Spinal cord (tissue), 9 donors: ENCODE measurements at regions not wholly inside any gene's neighbourhood (a gene's known extent, or its start where the extent isn't known, plus 50 kb on each side); places are given as distances from the start of the nearest gene placed in this dataset.

Experiments used
- DNase-seq, 6 donors: peaks; one replicate each; pipeline versions ENCODE4 v3.0.0 to v3.0.0-alpha.2; 2013 to 2015; ENCODE audit warnings: low spot score in 6 of 6, low read depth in 4 of 6
- H3K27ac ChIP-seq: one replicate; pipeline ENCODE4 v1.5.1; 2013; ENCODE audit warnings: low read depth, low read length, control low read depth
- H3K27me3 ChIP-seq: one replicate; pipeline ENCODE4 v1.6.1; 2013; ENCODE audit warnings: low read length; ENCODE audit not compliant: control insufficient read depth, insufficient read depth
- H3K36me3 ChIP-seq: one replicate; pipeline ENCODE4 v1.6.1; 2013; ENCODE audit warnings: low read length; ENCODE audit not compliant: control insufficient read depth, insufficient read depth
- H3K4me1 ChIP-seq: one replicate; pipeline ENCODE4 v1.6.1; 2013; ENCODE audit warnings: low read length; ENCODE audit not compliant: control insufficient read depth, insufficient read depth
- H3K4me3 ChIP-seq: one replicate; pipeline ENCODE4 v1.5.1; 2013; ENCODE audit warnings: low read depth, low read length, control low read depth
- H3K9me3 ChIP-seq: one replicate; pipeline ENCODE4 v1.6.1; 2013; ENCODE audit warnings: low read length; ENCODE audit not compliant: control insufficient read depth, insufficient read depth
- WGBS: methylation state at CpG from one replicate; pipeline ENCODE4 v1.1.5; 2013; ENCODE audit warnings: missing lambda C conversion rate; ENCODE audit not compliant: insufficient coverage; 5-methylcytosine and 5-hydroxymethylcytosine counted together
- donor health status: healthy.

DNA sequence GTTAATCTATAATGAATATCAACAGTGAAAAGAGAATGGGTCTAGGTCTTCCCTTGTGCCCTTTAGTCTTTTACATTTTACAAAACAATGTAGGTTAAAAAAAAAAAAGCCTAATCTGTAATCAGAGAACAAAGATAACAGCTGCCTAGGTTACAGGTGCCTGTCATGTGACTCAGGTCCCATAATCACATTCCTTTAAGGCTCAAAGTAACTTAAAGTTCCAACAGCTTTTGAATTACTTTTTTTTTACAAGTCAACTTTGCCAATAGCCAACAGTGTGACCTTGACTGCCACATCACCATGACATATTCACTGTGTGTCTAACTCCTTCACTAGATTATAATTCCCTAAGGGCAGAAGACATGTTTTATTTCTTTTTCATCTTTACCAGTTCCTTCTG, 237.0 kb upstream of the API5 start:
- DNase-seq = no peak
- H3K4me3 ChIP-seq = no peak overlapping the region
- H3K27ac ChIP-seq = no peak overlapping the region
- H3K9me3 ChIP-seq = no peaks in the 10 kb centered on the region
- H3K27me3 ChIP-seq = no peaks in the 10 kb centered on the region
- no peaks in the 10 kb centered on the region for H3K4me1 ChIP-seq
- H3K36me3 ChIP-seq = no peaks in the 10 kb centered on the region

DNA sequence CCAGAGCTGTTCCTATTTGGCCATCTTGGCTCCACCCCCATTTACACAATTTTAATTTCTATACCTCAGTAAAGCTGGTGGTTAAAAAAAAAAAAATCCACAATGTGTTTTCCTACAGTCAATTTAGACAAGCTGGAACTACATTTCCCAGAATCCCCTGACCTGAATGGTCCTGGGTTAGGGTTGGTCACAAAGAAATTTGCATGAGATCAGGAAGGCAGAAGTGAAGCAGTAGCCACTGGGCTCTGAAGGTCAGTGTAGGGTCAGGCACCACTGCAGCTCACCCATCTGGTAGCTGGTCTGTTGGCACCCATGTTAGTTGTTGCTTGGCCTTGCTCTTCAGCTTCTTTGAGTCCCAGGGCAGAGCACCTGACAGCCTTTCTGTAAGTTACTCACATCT, 210.7 kb upstream of the API5 start:
- Histone ChIP-seq H3K27me3 (no peaks in the 10 kb centered on the region), H3K4me3 (no peak overlapping the region), H3K27ac (no peak overlapping the region), H3K36me3 (no peaks in the 10 kb centered on the region), H3K9me3 (no peaks in the 10 kb centered on the region), H3K4me1 (no peaks in the 10 kb centered on the region)
- DNase-seq = no peak

- Histone ChIP-seq H3K4me3 (no peak overlapping the region), H3K4me1 (no peaks in the 10 kb centered on the region), H3K9me3 (no peaks in the 10 kb centered on the region), H3K27me3 (no peaks in the 10 kb centered on the region), H3K27ac (no peak overlapping the region), H3K36me3 (no peaks in the 10 kb centered on the region)
- WGBS = no CpG with 5 or more reads among the region's 1 CpG
- DNase-seq = peak in 1 of 6 donors; percentile 13
Measured at GRCh38 chr11:43116071-43116470, 195.7 kb upstream of the API5 start.

DNA sequence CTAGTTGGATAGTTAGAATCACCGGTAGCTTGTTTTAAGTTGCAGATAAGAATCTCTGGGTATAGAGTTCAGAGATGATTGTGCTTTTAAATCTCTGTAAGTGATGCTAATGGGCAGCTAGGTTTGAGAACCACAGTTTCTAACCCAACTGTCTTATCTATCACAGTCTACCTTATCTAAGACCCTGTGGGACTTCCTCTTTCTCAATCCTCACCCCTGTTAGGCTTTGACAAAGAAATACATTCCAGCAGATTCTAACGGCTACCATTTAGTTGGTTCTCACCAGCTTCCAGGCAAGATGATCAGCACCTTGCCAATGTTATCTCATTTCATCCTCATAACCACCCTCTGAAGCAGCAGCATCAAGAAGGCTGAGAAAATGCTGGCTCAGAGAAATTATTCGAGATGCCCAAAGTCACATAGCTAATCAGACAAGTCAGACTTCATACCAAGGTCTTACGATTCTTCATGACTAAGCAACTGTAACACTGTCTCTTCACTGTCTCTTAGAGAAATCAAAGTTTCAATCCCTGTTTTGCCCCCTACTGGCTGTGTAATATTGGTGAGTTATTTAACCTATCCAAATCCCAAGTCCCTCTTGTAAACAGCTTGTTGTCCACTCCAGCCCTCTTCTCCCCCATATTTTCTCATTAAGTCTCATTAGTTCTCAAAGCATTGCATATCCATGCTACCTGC, 192.4 kb upstream of the API5 start:
- H3K9me3 ChIP-seq = no peaks in the 10 kb centered on the region
- H3K4me1 ChIP-seq = no peaks in the 10 kb centered on the region
- H3K27ac ChIP-seq = no peak overlapping the region
- no peaks in the 10 kb centered on the region for H3K27me3 ChIP-seq
- no peaks in the 10 kb centered on the region for H3K36me3 ChIP-seq
- H3K4me3 ChIP-seq = no peak overlapping the region
- WGBS = 95% methylated on average over 2 of the region's 4 CpGs
- no peak for DNase-seq

GRCh38 chr11:43122546-43122945, 189.2 kb upstream of the API5 start:
- Histone ChIP-seq H3K27ac (no peak overlapping the region), H3K27me3 (no peaks in the 10 kb centered on the region), H3K4me3 (no peak overlapping the region), H3K36me3 (no peaks in the 10 kb centered on the region), H3K9me3 (no peaks in the 10 kb centered on the region), H3K4me1 (no peaks in the 10 kb centered on the region)
- 83% methylated on average over 1 of the region's 3 CpGs for WGBS
- DNase-seq = peak in 1 of 6 donors; percentile 10

GRCh38 chr11:43123443-43123842, 188.4 kb upstream of the API5 start:
- DNase-seq = no peak
- no CpG with 5 or more reads among the region's 1 CpG for WGBS
- Histone ChIP-seq H3K27ac (no peak overlapping the region), H3K9me3 (no peaks in the 10 kb centered on the region), H3K27me3 (no peaks in the 10 kb centered on the region), H3K4me3 (no peak overlapping the region), H3K4me1 (no peaks in the 10 kb centered on the region), H3K36me3 (no peaks in the 10 kb centered on the region)

- 36% methylated on average over 1 of the region's 3 CpGs for WGBS
- H3K4me3 ChIP-seq = no peak overlapping the region
- no peak for DNase-seq
Measured at GRCh38 chr11:43124272-43124935, 187.4 kb upstream of the API5 start.

GRCh38 chr11:43129329-43129728, 182.5 kb upstream of the API5 start:
- no peak overlapping the region for H3K4me3 ChIP-seq
- no peak overlapping the region for H3K27ac ChIP-seq
- WGBS = 81% methylated on average over 2 of the region's 2 CpGs
- no peaks in the 10 kb centered on the region for H3K4me1 ChIP-seq
- H3K27me3 ChIP-seq = no peaks in the 10 kb centered on the region
- no peak for DNase-seq
- H3K9me3 ChIP-seq = no peaks in the 10 kb centered on the region
- no peaks in the 10 kb centered on the region for H3K36me3 ChIP-seq

More at GRCh38 chr11:43124272-43124935, 187.4 kb upstream of the API5 start:
- Histone ChIP-seq H3K36me3 (no peaks in the 10 kb centered on the region), H3K27ac (no peak overlapping the region), H3K9me3 (no peaks in the 10 kb centered on the region), H3K4me1 (no peaks in the 10 kb centered on the region), H3K27me3 (no peaks in the 10 kb centered on the region)

DNA sequence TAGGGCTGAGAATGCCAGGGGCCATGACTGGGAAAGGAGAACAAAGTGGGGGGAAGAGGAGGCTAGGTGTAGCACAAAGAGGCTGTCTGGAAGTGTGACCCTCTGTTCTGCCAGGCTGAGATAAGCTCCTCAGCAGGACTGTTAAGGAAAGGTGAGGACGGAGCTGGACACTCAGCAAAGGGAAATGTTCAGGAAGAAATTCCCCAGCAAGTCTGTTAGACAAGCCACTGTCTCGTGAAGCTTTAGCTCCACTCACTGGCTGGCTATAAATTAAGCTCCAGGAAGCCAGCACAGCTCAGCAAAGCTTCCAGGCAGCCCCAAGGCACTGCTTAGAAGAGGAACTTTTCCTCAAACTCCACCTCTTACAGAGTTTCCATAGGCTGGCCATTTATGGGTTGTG, 181.2 kb upstream of the API5 start:
- H3K9me3 ChIP-seq = no peaks in the 10 kb centered on the region
- H3K4me3 ChIP-seq = no peak overlapping the region
- no peaks in the 10 kb centered on the region for H3K36me3 ChIP-seq
- H3K4me1 ChIP-seq = no peaks in the 10 kb centered on the region
- no peak overlapping the region for H3K27ac ChIP-seq
- WGBS = 21% methylated on average over 2 of the region's 2 CpGs
- H3K27me3 ChIP-seq = no peaks in the 10 kb centered on the region
- DNase-seq = peak; percentile 10 to 91 (median 34)

GRCh38 chr11:43135966-43136534, 175.7 kb upstream of the API5 start:
- 94% methylated on average over 3 of the region's 5 CpGs for WGBS
- Histone ChIP-seq H3K9me3 (no peaks in the 10 kb centered on the region), H3K4me1 (no peaks in the 10 kb centered on the region), H3K27ac (no peak overlapping the region), H3K36me3 (no peaks in the 10 kb centered on the region), H3K4me3 (no peak overlapping the region), H3K27me3 (no peaks in the 10 kb centered on the region)
- DNase-seq = no peak
